ENCODE measurements at regions not wholly inside any gene's neighbourhood (a gene's known extent, or its start where the extent isn't known, plus 50 kb on each side); places are given as distances from the start of the nearest gene placed in this dataset.

DNA sequence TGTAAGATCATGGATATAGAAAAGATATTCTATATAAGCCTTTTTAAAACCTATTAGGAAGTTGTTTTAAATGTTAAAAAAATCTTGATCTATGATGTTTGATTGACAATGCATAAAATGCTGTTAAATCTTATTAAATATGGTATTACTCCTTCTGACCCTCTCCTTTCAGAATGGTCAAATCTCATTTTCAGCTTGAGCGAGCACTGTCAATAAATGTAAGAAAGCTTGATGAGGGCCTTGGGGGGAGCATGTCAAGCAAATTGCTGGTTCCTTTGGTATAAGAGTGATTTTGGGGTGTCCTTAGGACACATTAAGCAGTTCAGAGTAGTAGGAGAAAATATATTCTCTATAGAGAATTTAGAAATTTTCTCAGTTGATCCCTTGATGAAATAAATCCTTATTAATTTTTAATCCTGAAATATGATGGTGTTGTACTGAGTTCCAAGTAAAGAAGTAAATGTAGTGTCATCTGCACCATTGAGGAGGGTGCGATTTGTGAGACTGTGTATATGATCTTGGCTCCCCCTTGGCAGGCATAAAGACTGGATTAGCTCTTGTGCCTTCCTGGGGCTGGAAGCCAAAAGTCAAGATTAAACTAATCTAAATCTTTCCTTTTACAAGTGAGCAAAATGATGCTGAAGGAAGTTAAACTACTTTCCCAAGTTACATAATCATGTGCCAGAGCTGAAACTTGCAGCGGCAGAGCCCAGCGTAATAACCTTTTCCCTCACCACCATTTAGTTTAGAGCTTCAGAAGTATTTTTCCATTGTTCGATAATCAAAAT is 82.6 kb upstream of the ANK2 start:
- H3K4me3 ChIP-seq = no peak overlapping the region
- no peak for ATAC-seq
- H3K27me3 ChIP-seq = no peaks in the 10 kb centered on the region
- H3K4me1 ChIP-seq = no peaks in the 10 kb centered on the region
- no peaks in the 10 kb centered on the region for H3K36me3 ChIP-seq
- no peaks in the 10 kb centered on the region for H3K9me3 ChIP-seq
- DNase-seq = no peak
- TF ChIP-seq, protein P1, sequence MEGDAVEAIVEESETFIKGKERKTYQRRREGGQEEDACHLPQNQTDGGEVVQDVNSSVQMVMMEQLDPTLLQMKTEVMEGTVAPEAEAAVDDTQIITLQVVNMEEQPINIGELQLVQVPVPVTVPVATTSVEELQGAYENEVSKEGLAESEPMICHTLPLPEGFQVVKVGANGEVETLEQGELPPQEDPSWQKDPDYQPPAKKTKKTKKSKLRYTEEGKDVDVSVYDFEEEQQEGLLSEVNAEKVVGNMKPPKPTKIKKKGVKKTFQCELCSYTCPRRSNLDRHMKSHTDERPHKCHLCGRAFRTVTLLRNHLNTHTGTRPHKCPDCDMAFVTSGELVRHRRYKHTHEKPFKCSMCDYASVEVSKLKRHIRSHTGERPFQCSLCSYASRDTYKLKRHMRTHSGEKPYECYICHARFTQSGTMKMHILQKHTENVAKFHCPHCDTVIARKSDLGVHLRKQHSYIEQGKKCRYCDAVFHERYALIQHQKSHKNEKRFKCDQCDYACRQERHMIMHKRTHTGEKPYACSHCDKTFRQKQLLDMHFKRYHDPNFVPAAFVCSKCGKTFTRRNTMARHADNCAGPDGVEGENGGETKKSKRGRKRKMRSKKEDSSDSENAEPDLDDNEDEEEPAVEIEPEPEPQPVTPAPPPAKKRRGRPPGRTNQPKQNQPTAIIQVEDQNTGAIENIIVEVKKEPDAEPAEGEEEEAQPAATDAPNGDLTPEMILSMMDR (IDR thresholded peaks at IDR 0.05) = no peak
- intact Hi-C loops (cut with DNase I) = no loop called here
- no peak overlapping the region for H3K27ac ChIP-seq

- Histone ChIP-seq H3K4me1 (no peaks in the 10 kb centered on the region), H3K36me3 (no peaks in the 10 kb centered on the region), H3K27ac (no peak overlapping the region), H3K9me3 (no peaks in the 10 kb centered on the region), H3K4me3 (no peak overlapping the region), H3K27me3 (no peaks in the 10 kb centered on the region)
- DNase-seq (no peak), ATAC-seq (no peak)
- intact Hi-C loops (cut with DNase I) = no loop called here
- TF ChIP-seq, protein P1 (IDR thresholded peaks at IDR 0.05) = no peak
Measured at GRCh38 chr4:112968451-112969159, 80.8 kb upstream of the ANK2 start.

- TF ChIP-seq, protein P1 (IDR thresholded peaks at IDR 0.05) = no peak
- H3K4me1 ChIP-seq = no peaks in the 10 kb centered on the region
- no peak overlapping the region for H3K4me3 ChIP-seq
- intact Hi-C loops (cut with DNase I) = no loop called here
- ATAC-seq = no peak
- H3K27ac ChIP-seq = no peak overlapping the region
- no peaks in the 10 kb centered on the region for H3K36me3 ChIP-seq
- no peaks in the 10 kb centered on the region for H3K27me3 ChIP-seq
- H3K9me3 ChIP-seq = no peaks in the 10 kb centered on the region
- no peak for DNase-seq
Measured at GRCh38 chr4:112970903-112971302, 78.5 kb upstream of the ANK2 start.

GRCh38 chr4:112973750-112974251 is 75.7 kb upstream of the ANK2 start:
- intact Hi-C loops (cut with DNase I) = no loop called here

More at GRCh38 chr4:112973750-112974251, 75.7 kb upstream of the ANK2 start:
- H3K4me3 ChIP-seq = no peak overlapping the region
- TF ChIP-seq, protein P1 (IDR thresholded peaks at IDR 0.05) = no peak
- H3K36me3 ChIP-seq = no peaks in the 10 kb centered on the region
- H3K27me3 ChIP-seq = no peaks in the 10 kb centered on the region
- H3K4me1 ChIP-seq = no peaks in the 10 kb centered on the region
- ATAC-seq (no peak), DNase-seq (no peak)
- no peaks in the 10 kb centered on the region for H3K9me3 ChIP-seq
- H3K27ac ChIP-seq = no peak overlapping the region
